ENCODE measurements at regions not wholly inside any gene's neighbourhood (a gene's known extent, or its start where the extent isn't known, plus 50 kb on each side); places are given as distances from the start of the nearest gene placed in this dataset.

DNA sequence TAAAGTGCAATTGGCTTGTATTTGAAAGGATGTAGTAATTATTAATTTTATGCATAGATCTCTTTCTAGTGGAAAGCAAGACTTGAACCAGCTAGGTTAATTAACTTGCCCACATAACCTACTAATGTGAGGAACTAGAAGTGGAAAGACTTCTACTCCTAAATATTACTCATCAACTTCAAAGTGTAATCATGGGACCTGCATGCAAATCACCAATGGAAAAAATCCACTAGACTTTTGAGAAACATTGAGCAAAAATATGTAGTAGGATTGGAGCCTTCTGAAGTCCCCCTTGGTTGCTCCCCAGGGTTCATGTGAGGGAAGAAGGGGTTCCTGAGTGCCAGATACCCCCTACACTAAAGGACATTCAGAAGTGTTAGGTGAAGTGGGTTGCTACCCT lies 240.2 kb downstream of the PTEN start:
- TF ChIP-seq, protein P1, sequence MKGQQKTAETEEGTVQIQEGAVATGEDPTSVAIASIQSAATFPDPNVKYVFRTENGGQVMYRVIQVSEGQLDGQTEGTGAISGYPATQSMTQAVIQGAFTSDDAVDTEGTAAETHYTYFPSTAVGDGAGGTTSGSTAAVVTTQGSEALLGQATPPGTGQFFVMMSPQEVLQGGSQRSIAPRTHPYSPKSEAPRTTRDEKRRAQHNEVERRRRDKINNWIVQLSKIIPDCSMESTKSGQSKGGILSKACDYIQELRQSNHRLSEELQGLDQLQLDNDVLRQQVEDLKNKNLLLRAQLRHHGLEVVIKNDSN (IDR thresholded peaks at IDR 0.05), result no peak
- TF ChIP-seq NFIC (IDR thresholded peaks at IDR 0.05) (no peak), EGR1 (IDR thresholded peaks at IDR 0.05) (no peak), CEBPB (IDR thresholded peaks at IDR 0.05) (no peak), EP300 (IDR thresholded peaks at IDR 0.05; ENCODE audit: borderline replicate concordance) (no peak), RAD21 (IDR thresholded peaks at IDR 0.05; ENCODE audit: low read depth) (no peak), ZBTB7A (IDR thresholded peaks at IDR 0.05; ENCODE audit: low read depth) (no peak), TEAD4 (IDR thresholded peaks at IDR 0.05) (no peak)
- TF ChIP-seq, protein P2, sequence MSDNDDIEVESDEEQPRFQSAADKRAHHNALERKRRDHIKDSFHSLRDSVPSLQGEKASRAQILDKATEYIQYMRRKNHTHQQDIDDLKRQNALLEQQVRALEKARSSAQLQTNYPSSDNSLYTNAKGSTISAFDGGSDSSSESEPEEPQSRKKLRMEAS (IDR thresholded peaks at IDR 0.05), result no peak
- TF ChIP-seq, protein P3, sequence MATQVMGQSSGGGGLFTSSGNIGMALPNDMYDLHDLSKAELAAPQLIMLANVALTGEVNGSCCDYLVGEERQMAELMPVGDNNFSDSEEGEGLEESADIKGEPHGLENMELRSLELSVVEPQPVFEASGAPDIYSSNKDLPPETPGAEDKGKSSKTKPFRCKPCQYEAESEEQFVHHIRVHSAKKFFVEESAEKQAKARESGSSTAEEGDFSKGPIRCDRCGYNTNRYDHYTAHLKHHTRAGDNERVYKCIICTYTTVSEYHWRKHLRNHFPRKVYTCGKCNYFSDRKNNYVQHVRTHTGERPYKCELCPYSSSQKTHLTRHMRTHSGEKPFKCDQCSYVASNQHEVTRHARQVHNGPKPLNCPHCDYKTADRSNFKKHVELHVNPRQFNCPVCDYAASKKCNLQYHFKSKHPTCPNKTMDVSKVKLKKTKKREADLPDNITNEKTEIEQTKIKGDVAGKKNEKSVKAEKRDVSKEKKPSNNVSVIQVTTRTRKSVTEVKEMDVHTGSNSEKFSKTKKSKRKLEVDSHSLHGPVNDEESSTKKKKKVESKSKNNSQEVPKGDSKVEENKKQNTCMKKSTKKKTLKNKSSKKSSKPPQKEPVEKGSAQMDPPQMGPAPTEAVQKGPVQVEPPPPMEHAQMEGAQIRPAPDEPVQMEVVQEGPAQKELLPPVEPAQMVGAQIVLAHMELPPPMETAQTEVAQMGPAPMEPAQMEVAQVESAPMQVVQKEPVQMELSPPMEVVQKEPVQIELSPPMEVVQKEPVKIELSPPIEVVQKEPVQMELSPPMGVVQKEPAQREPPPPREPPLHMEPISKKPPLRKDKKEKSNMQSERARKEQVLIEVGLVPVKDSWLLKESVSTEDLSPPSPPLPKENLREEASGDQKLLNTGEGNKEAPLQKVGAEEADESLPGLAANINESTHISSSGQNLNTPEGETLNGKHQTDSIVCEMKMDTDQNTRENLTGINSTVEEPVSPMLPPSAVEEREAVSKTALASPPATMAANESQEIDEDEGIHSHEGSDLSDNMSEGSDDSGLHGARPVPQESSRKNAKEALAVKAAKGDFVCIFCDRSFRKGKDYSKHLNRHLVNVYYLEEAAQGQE (IDR thresholded peaks at IDR 0.05; ENCODE audit: low read depth), result no peak

All from Ishikawa (cell line).